NT2/D1 (cell line): ENCODE measurements at regions not wholly inside any gene's neighbourhood (a gene's known extent, or its start where the extent isn't known, plus 50 kb on each side); places are given as distances from the start of the nearest gene placed in this dataset.

Source experiments
- YY1 ChIP-seq: IDR thresholded peaks from 2 replicates; pipeline ENCODE4 v1.6.1; 2011; ENCODE audit not compliant: insufficient read length, insufficient read depth
- ZNF274 ChIP-seq: IDR thresholded peaks from 2 replicates; pipeline ENCODE4 v1.6.1; 2011; ENCODE audit warnings: mild to moderate bottlenecking, low read depth, low read length

- TF ChIP-seq ZNF274 = no peak
- TF ChIP-seq YY1 = no peak
These were observed 70.4 kb upstream of the SNX2 start for GRCh38 chr5:122704247-122705036.
